Endothelial cell (in vitro differentiated cells): ENCODE measurements at regions not wholly inside any gene's neighbourhood (a gene's known extent, or its start where the extent isn't known, plus 50 kb on each side); places are given as distances from the start of the nearest gene placed in this dataset.
"Not testable (repeated sequence)": the region's sequence is repeated elsewhere in the genome, so short reads cannot be mapped to it uniquely, and the experiment has no call there.

Experiments
- DNase-seq: peaks from one replicate; pipeline ENCODE4 v3.0.0; 2021; ENCODE audit warnings: low spot score
- H3K27ac Mint-ChIP-seq: one replicate; pipeline ENCODE4 v1.8.0; 2021; ENCODE audit warnings: mixed read lengths, inconsistent platforms; ENCODE audit not compliant: unreplicated experiment
- H3K27me3 Mint-ChIP-seq: one replicate; pipeline ENCODE4 v1.8.0; 2021; ENCODE audit warnings: mild to moderate bottlenecking, moderate library complexity, mixed read lengths, inconsistent platforms; ENCODE audit not compliant: unreplicated experiment
- H3K36me3 Mint-ChIP-seq: one replicate; pipeline ENCODE4 v1.8.0; 2021; ENCODE audit warnings: mild to moderate bottlenecking, low read depth, mixed read lengths, inconsistent platforms; ENCODE audit not compliant: unreplicated experiment
- H3K4me1 Mint-ChIP-seq: one replicate; pipeline ENCODE4 v1.8.0; 2021; ENCODE audit warnings: mild to moderate bottlenecking, mixed read lengths, inconsistent platforms; ENCODE audit not compliant: unreplicated experiment
- H3K4me3 Mint-ChIP-seq: one replicate; pipeline ENCODE4 v1.8.0; 2021; ENCODE audit warnings: mild to moderate bottlenecking, mixed read lengths, inconsistent platforms; ENCODE audit not compliant: unreplicated experiment
- H3K9me3 Mint-ChIP-seq: one replicate; pipeline ENCODE4 v1.8.0; 2021; ENCODE audit warnings: mixed read lengths, inconsistent platforms; ENCODE audit not compliant: unreplicated experiment

DNA sequence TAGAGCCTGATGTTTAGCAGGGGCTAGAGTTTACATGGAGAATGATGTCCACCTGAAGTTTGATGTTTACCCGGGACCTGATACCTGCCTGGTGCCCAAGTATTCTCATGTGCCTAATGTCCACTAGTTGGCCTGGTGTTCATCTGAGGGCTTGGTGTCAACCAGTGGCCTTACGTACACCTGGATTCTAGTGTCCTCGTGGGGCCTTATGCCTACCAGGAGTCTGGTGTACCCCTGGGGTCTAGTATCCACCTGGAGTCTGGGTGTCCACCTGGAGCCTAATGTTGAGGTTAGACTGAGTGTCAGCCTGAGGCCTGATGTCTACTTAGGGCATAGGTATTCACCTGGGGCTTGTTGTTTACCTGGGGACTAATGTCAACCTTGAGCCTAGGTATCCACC is 195.7 kb downstream of the POTEM start:
- H3K4me1 Mint-ChIP-seq, H3K36me3 Mint-ChIP-seq, H3K27ac Mint-ChIP-seq, DNase-seq, H3K27me3 Mint-ChIP-seq, H3K4me3 Mint-ChIP-seq: not testable (repeated sequence)
- peaks cover 16% of the 10 kb centered on the region for H3K9me3 Mint-ChIP-seq

- peaks cover 21% of the 10 kb centered on the region for H3K9me3 Mint-ChIP-seq
- H3K27ac Mint-ChIP-seq, H3K4me3 Mint-ChIP-seq, DNase-seq, H3K27me3 Mint-ChIP-seq, H3K36me3 Mint-ChIP-seq, H3K4me1 Mint-ChIP-seq: not testable (repeated sequence)
These were observed 196.7 kb downstream of the POTEM start for GRCh38 chr14:19163891-19164290.

- H3K9me3 Mint-ChIP-seq = peaks cover 22% of the 10 kb centered on the region
- H3K4me1 Mint-ChIP-seq, H3K27ac Mint-ChIP-seq, H3K4me3 Mint-ChIP-seq, H3K27me3 Mint-ChIP-seq, DNase-seq, H3K36me3 Mint-ChIP-seq: not testable (repeated sequence)
These were observed 197.2 kb downstream of the POTEM start for GRCh38 chr14:19164426-19164825.

DNA sequence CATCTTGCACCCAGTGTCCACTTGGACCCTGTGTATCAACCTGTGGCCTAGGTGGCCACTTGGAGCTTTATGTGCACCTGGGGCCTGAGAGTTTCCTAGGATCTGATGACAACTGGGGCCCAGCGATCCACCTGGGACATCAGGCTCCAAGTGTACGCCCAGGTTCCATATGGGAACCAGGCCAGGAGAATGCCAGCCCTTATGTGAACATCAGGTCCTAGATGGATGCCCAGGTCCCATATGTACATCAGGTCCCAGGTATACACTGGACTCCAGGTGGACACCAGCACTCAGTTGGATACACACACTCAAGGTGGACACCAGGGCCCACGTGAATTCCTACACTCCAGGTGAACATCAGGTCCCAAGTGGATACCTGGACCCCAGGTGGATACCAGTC is 198.8 kb downstream of the POTEM start:
- not testable (repeated sequence) for DNase-seq, H3K36me3 Mint-ChIP-seq, H3K4me1 Mint-ChIP-seq, H3K27me3 Mint-ChIP-seq, H3K27ac Mint-ChIP-seq, H3K4me3 Mint-ChIP-seq
- H3K9me3 Mint-ChIP-seq = peaks cover 28% of the 10 kb centered on the region

GRCh38 chr14:19167454-19168190 is 200.4 kb downstream of the POTEM start:
- not testable (repeated sequence) for H3K27me3 Mint-ChIP-seq

DNA sequence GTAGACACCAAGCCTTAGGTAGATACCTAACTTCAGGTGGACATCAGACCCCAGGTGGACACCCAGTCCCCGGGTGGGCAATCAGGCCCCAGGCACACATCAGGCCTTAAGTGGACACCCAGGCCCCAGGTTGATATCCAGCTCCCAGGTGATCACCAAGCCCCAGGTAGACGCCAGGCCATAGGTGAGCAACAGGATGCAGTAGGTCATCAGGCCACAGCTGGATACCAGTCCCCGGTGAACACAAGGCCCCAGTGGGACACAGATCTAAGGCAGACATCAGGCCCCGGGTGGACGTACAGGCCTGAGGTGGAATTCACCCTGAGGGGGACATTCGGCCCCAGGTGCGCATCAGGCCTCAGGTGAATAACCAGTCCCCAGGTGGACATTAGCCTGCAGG is 201.0 kb downstream of the POTEM start:
- H3K4me3 Mint-ChIP-seq, H3K27me3 Mint-ChIP-seq, DNase-seq, H3K36me3 Mint-ChIP-seq, H3K27ac Mint-ChIP-seq, H3K4me1 Mint-ChIP-seq: not testable (repeated sequence)
- H3K9me3 Mint-ChIP-seq = peaks cover 20% of the 10 kb centered on the region

More at GRCh38 chr14:19167454-19168190, 200.4 kb downstream of the POTEM start:
- not testable (repeated sequence) for H3K4me1 Mint-ChIP-seq, H3K27ac Mint-ChIP-seq, H3K36me3 Mint-ChIP-seq, DNase-seq, H3K4me3 Mint-ChIP-seq
- peaks cover 20% of the 10 kb centered on the region for H3K9me3 Mint-ChIP-seq

DNA sequence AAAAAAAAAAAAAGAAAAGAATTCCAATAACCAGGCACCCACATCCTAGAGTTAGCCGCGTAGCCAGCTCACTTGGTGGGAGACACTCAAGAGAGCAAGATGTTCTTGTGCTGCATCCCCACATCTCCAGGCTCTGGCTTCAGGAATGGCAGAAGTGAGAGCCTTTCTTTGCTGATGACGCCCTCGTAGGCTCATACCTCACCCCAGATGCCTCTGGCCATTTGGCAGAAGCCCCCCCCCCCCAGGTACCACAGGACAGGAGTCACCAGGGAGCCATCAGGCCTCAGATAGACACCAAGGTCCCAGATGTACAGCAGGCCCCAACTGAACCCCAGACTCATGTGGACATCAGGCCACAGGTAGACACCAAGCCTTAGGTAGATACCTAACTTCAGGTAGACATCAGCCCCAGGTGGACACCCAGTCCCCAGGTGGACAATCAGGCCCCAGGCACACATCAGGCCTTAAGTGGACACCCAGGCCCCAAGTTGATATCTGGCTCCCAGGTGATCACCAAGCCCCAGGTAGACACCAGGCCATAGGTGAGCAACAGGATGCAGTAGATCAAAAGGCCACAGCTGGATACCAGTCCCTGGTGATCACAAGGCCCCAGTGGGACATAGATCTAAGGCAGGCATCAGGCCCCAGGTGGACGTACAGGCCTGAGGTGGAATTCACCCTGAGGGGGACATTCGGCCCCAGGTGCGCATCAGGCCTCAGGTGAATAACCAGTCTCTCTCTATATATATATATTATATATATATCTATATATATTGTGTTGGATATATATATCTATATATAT is 202.5 kb downstream of the POTEM start:
- H3K36me3 Mint-ChIP-seq, H3K4me3 Mint-ChIP-seq, H3K27me3 Mint-ChIP-seq, DNase-seq, H3K27ac Mint-ChIP-seq, H3K4me1 Mint-ChIP-seq: not testable (repeated sequence)
- H3K9me3 Mint-ChIP-seq = peaks cover 20% of the 10 kb centered on the region

DNA sequence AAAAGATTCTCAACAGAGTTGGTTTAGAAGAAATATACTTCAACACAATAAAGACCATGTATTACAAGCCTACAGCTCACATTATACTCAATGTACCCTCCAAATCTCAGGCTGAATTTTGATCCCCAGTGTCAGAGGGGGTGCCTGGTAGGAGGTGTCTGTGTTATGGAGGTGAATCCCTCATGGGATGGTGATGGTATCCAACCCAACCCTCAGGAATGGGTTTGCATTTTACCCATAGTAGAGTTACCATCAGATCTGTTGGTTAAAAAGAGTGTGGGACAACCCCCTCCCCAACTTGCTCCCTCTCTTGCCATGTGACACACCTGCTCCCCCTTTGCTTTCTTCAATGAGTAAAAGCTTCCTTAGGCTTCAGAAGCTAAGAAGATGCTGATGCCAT is 205.5 kb downstream of the POTEM start:
- H3K4me1 Mint-ChIP-seq, H3K36me3 Mint-ChIP-seq, H3K27me3 Mint-ChIP-seq, H3K4me3 Mint-ChIP-seq, H3K27ac Mint-ChIP-seq, DNase-seq: not testable (repeated sequence)
- H3K9me3 Mint-ChIP-seq = peaks cover 26% of the 10 kb centered on the region

DNA sequence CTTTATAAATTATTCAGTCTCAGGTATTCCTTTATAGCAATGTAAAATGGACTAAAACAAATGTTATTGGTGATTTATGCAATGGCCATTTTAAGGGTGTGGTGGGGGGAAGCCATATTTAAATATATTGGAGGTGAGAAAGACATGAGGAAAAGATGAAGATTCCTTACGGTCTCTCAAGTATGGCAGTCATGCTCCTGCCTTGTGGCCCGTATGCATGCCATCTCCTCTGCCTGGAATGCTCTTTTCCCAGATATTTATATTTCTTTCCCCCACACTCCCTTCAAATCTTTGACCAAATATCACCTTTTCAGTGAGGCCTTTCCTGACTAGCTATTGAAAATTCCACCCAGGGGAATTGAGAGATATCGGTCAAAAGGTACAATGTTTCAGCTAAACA is 206.0 kb downstream of the POTEM start:
- DNase-seq, H3K36me3 Mint-ChIP-seq, H3K4me3 Mint-ChIP-seq, H3K27me3 Mint-ChIP-seq, H3K27ac Mint-ChIP-seq, H3K4me1 Mint-ChIP-seq: not testable (repeated sequence)
- peaks cover 22% of the 10 kb centered on the region for H3K9me3 Mint-ChIP-seq

- peaks cover 22% of the 10 kb centered on the region for H3K9me3 Mint-ChIP-seq
- H3K4me1 Mint-ChIP-seq, H3K36me3 Mint-ChIP-seq, H3K4me3 Mint-ChIP-seq, H3K27ac Mint-ChIP-seq, DNase-seq, H3K27me3 Mint-ChIP-seq: not testable (repeated sequence)
These were observed 210.2 kb downstream of the POTEM start for GRCh38 chr14:19177435-19177834.

DNA sequence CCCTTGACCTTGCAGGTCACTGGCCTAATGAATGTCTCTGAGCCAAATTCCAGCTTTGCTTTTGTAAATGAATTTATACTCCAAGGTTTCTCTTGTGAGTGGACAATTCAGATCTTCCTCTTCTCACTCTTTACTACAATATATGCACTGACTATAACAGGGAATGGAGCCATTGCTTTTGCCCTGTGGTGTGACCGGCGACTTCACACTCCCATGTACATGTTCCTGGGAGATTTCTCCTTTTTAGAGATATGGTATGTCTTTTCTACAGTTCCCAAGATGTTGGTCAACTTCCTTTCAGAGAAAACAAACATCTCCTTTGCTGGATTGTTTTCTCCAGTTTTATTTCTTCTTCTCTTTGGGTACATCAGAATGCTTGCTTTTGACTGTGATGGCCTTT is 213.1 kb downstream of the POTEM start:
- peaks cover 20% of the 10 kb centered on the region for H3K9me3 Mint-ChIP-seq
- H3K27me3 Mint-ChIP-seq, H3K36me3 Mint-ChIP-seq, DNase-seq, H3K27ac Mint-ChIP-seq, H3K4me3 Mint-ChIP-seq, H3K4me1 Mint-ChIP-seq: not testable (repeated sequence)

DNA sequence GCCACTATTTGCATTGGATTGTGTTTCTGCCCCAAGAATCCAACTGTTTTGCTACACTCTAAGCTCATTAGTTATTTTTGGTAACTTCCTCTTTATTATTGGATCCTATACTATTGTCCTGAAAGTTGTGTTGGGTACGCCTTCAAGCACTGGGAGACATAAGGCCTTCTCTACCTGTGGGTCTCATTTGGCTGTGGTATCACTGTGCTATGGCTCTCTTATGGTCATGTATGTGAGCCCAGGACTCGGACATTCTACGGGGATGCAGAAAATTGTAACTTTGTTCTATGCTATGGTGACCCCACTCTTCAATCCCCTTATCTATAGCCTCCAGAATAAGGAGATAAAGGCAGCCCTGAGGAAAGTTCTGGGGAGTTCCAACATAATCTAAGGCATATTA is 213.6 kb downstream of the POTEM start:
- not testable (repeated sequence) for H3K4me1 Mint-ChIP-seq, H3K36me3 Mint-ChIP-seq, H3K4me3 Mint-ChIP-seq, DNase-seq, H3K27me3 Mint-ChIP-seq, H3K27ac Mint-ChIP-seq
- H3K9me3 Mint-ChIP-seq = peaks cover 16% of the 10 kb centered on the region
